Gastroesophageal sphincter (tissue), 3 donors: ENCODE measurements at regions not wholly inside any gene's neighbourhood (a gene's known extent, or its start where the extent isn't known, plus 50 kb on each side); places are given as distances from the start of the nearest gene placed in this dataset.

Source experiments
- EP300 ChIP-seq: sonication (generic); formaldehyde crosslinking; IDR thresholded peaks from one replicate; pipeline ENCODE4 v1.6.1; 2017; ENCODE audit warnings: antibody characterized with exemption, mild to moderate bottlenecking
- POLR2A ChIP-seq, 2 donors: fragments of 450-650 bp; IDR thresholded peaks; one replicate each; pipeline ENCODE4 v1.6.1; 2017; ENCODE audit warnings: antibody characterized with exemption in 2 of 2, mild to moderate bottlenecking in 2 of 2, moderate library complexity in 1 of 2
- POLR2AphosphoS5 ChIP-seq: sonication (generic); formaldehyde crosslinking; IDR thresholded peaks from one replicate; pipeline ENCODE4 v1.6.1; 2017; ENCODE audit warnings: antibody characterized with exemption
- TF ChIP-seq, protein P1 (sequence below), 4 experiments: fragments of 200-600 bp in 2 of 4; fragments of 450-650 bp in 2 of 4; sonication (generic) in 1 of 4; IDR thresholded peaks; one replicate each; pipeline ENCODE4 v1.5.1; 2017 to 2019; ENCODE audit warnings: antibody characterized with exemption in 4 of 4, mild to moderate bottlenecking in 2 of 4, moderate library complexity in 2 of 4

DNA sequence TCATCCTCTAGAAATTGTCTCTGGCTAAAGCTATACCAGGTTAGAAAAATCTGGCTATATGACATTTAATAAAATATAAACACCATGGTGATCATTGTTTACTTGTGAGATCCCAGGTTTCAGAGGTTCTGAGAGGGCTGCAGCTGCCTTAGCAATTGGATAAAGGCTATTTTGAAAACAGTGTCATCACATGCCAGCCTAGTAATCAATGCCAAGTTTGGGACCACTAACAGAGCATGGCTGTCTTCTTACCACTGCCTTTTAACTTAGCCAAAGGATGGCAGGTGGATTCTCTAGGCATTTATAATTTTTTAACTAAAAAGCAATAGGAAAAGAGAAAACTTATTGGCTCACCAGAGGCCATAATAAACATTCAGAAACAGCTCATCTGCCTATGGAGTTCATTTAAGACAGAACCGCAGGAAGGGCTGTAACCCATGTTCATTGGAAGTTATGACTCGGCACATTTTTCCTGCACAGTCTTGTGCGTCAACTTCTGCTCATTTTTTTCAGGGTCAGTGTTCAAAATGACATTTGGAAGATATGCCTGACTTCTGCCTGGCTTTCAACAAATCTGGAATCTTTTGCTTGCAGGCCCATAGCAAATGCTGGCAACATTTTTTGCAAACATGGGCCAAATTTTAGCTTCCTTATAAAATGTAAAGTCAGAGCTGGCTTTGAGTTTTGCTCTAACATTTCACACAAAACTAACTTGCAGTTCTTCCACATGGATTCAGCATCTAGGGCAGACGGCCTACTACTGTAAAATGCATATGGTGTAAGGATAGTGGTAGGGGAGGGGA, 476.0 kb upstream of the TBL1XR1 start:
- TF ChIP-seq, protein P1, sequence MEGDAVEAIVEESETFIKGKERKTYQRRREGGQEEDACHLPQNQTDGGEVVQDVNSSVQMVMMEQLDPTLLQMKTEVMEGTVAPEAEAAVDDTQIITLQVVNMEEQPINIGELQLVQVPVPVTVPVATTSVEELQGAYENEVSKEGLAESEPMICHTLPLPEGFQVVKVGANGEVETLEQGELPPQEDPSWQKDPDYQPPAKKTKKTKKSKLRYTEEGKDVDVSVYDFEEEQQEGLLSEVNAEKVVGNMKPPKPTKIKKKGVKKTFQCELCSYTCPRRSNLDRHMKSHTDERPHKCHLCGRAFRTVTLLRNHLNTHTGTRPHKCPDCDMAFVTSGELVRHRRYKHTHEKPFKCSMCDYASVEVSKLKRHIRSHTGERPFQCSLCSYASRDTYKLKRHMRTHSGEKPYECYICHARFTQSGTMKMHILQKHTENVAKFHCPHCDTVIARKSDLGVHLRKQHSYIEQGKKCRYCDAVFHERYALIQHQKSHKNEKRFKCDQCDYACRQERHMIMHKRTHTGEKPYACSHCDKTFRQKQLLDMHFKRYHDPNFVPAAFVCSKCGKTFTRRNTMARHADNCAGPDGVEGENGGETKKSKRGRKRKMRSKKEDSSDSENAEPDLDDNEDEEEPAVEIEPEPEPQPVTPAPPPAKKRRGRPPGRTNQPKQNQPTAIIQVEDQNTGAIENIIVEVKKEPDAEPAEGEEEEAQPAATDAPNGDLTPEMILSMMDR (IDR thresholded peaks at IDR 0.05), result no peak
- TF ChIP-seq EP300 (no peak), POLR2A (IDR thresholded peaks at IDR 0.05) (no peak), POLR2AphosphoS5 (no peak)
